Trophoblast cell (in vitro differentiated cells and primary cell): ENCODE measurements at regions not wholly inside any gene's neighbourhood (a gene's known extent, or its start where the extent isn't known, plus 50 kb on each side); places are given as distances from the start of the nearest gene placed in this dataset.

Source experiments
- DNase-seq, 2 donors: peaks; one replicate each; pipeline ENCODE4 v3.0.0-alpha.2; 2016
- H2AFZ ChIP-seq: 2 replicates; pipeline ENCODE4 v1.6.1; 2013; ENCODE audit warnings: low read length, moderate library complexity, mild to moderate bottlenecking; ENCODE audit not compliant: insufficient read depth, poor library complexity
- H2AK5ac ChIP-seq: 2 replicates; pipeline ENCODE4 v1.6.1; 2013; ENCODE audit warnings: mild to moderate bottlenecking, low read length
- H2BK120ac ChIP-seq: 2 replicates; pipeline ENCODE4 v1.6.1; 2013; ENCODE audit warnings: low read length, mild to moderate bottlenecking, moderate library complexity; ENCODE audit not compliant: insufficient read depth, poor library complexity
- H2BK12ac ChIP-seq: 2 replicates; pipeline ENCODE4 v1.6.1; 2013; ENCODE audit warnings: mild to moderate bottlenecking, low read length, moderate library complexity
- H2BK5ac ChIP-seq: 2 replicates; pipeline ENCODE4 v1.6.1; 2013; ENCODE audit warnings: low read length, low read depth, moderate library complexity, mild to moderate bottlenecking; ENCODE audit not compliant: poor library complexity
- H3K14ac ChIP-seq: 2 replicates; pipeline ENCODE4 v1.6.1; 2013; ENCODE audit warnings: mild to moderate bottlenecking, low read length
- H3K18ac ChIP-seq: 2 replicates; pipeline ENCODE4 v1.6.1; 2013; ENCODE audit warnings: mild to moderate bottlenecking, low read length
- H3K23ac ChIP-seq: 2 replicates; pipeline ENCODE4 v1.6.1; 2013; ENCODE audit warnings: low read length
- H3K27ac ChIP-seq: 2 replicates; pipeline ENCODE4 v1.5.1; 2013; ENCODE audit warnings: low read depth, mild to moderate bottlenecking, inconsistent platforms, low read length, moderate library complexity
- H3K27me3 ChIP-seq: 2 replicates; pipeline ENCODE4 v1.6.1; 2013; ENCODE audit warnings: inconsistent platforms, mild to moderate bottlenecking, low read length, moderate library complexity; ENCODE audit not compliant: insufficient read depth
- H3K36me3 ChIP-seq, 2 experiments: 1 replicate in 1 of 2; 2 replicates in 1 of 2; pipeline ENCODE4 v1.6.1; 2013; ENCODE audit warnings: low read length in 2 of 2, mild to moderate bottlenecking in 2 of 2, moderate library complexity in 1 of 2; ENCODE audit not compliant: insufficient read depth in 2 of 2, control insufficient read depth in 1 of 2
- H3K4ac ChIP-seq: 2 replicates; pipeline ENCODE4 v1.6.1; 2013; ENCODE audit warnings: low read depth, mild to moderate bottlenecking, low read length, moderate library complexity
- H3K4me1 ChIP-seq, 2 experiments: 1 replicate in 1 of 2; 2 replicates in 1 of 2; pipeline ENCODE4 v1.6.1; 2013; ENCODE audit warnings: low read length in 2 of 2, mild to moderate bottlenecking in 2 of 2, moderate library complexity in 1 of 2; ENCODE audit not compliant: insufficient read depth in 2 of 2, control insufficient read depth in 1 of 2
- H3K4me2 ChIP-seq: 2 replicates; pipeline ENCODE4 v1.6.1; 2013; ENCODE audit warnings: inconsistent platforms, mild to moderate bottlenecking, low read length, moderate library complexity
- H3K4me3 ChIP-seq: 2 replicates; pipeline ENCODE4 v1.5.1; 2013; ENCODE audit warnings: mild to moderate bottlenecking, low read depth, low read length, inconsistent platforms
- H3K79me1 ChIP-seq: one replicate; pipeline ENCODE4 v1.6.1; 2013; ENCODE audit warnings: low read length
- H3K79me2 ChIP-seq: 2 replicates; pipeline ENCODE4 v1.6.1; 2013; ENCODE audit warnings: low read length, mild to moderate bottlenecking; ENCODE audit not compliant: control insufficient read depth, insufficient read depth, poor library complexity
- H3K9ac ChIP-seq: 2 replicates; pipeline ENCODE4 v1.6.1; 2013; ENCODE audit warnings: mild to moderate bottlenecking, low read length
- H3K9me3 ChIP-seq: 2 replicates; pipeline ENCODE4 v1.6.1; 2013; ENCODE audit warnings: low read depth, mild to moderate bottlenecking, control low read depth, inconsistent platforms, low read length; ENCODE audit not compliant: insufficient read depth
- H4K12ac ChIP-seq: 2 replicates; pipeline ENCODE4 v1.6.1; 2013; ENCODE audit warnings: low read depth, mild to moderate bottlenecking, low read length, moderate library complexity
- H4K8ac ChIP-seq: 2 replicates; pipeline ENCODE4 v1.6.1; 2013; ENCODE audit warnings: low read depth, mild to moderate bottlenecking, low read length, moderate library complexity
- H4K91ac ChIP-seq: one replicate; pipeline ENCODE4 v1.6.1; 2013; ENCODE audit warnings: low read depth, mild to moderate bottlenecking, low read length, moderate library complexity
- WGBS: extraction: QIAGEN DNeasy Blood & Tissue Kit; methylation state at CpG from one replicate; pipeline ENCODE4 v1.1.7; 2013; ENCODE audit warnings: missing lambda C conversion rate; ENCODE audit not compliant: insufficient read length, insufficient coverage; ENCODE audit errors: extremely low coverage; 5-methylcytosine and 5-hydroxymethylcytosine counted together

DNA sequence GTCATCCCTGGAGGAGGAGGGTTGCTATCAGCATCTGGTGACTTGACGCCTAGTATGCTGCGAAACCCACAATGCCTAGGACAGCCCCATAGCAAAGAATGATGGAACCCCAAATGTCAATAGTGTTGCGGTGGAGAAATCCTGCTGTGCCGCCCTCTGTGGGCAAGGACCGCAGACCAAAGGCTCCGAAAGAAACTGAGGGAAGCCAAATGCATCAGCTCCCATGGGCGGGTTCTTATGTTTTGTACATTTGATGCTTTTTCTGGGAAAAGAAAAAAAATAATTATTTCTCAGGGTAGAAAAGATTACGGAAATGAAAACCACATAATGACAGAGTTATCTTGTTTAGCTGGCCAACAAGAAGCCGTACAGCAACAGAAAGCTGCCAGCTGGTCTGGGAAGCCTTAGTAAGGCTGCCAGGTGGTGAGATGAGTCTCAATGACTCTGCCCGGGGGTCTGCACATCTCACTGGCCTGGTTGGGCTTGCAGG, 95.0 kb upstream of the TBL1X start:
- no peak overlapping the region for H3K9ac ChIP-seq
- H3K79me1 ChIP-seq = no peaks in the 10 kb centered on the region
- no peak overlapping the region for H2BK120ac ChIP-seq
- H4K12ac ChIP-seq = no peak overlapping the region
- no peak overlapping the region for H2AK5ac ChIP-seq
- H3K23ac ChIP-seq = no peak overlapping the region
- H3K4me1 ChIP-seq = no peaks in the 10 kb centered on the region
- no peaks in the 10 kb centered on the region for H3K9me3 ChIP-seq
- H4K91ac ChIP-seq = no peak overlapping the region
- H3K4me2 ChIP-seq = no peak overlapping the region
- DNase-seq = no peak
- H2BK12ac ChIP-seq = no peak overlapping the region
- H3K4ac ChIP-seq = no peak overlapping the region
- H3K79me2 ChIP-seq = no peaks in the 10 kb centered on the region
- no peak overlapping the region for H2BK5ac ChIP-seq
- H3K36me3 ChIP-seq = no peaks in the 10 kb centered on the region
- no peak overlapping the region for H3K4me3 ChIP-seq
- no peaks in the 10 kb centered on the region for H3K27me3 ChIP-seq
- no peak overlapping the region for H3K18ac ChIP-seq
- H4K8ac ChIP-seq = no peak overlapping the region
- H2AFZ ChIP-seq = no peak overlapping the region
- H3K27ac ChIP-seq = no peak overlapping the region
- no CpG with 5 or more reads among the region's 10 CpGs for WGBS
- no peak overlapping the region for H3K14ac ChIP-seq

- Histone ChIP-seq H3K14ac (no peak overlapping the region), H3K27me3 (no peaks in the 10 kb centered on the region), H3K9me3 (no peaks in the 10 kb centered on the region), H2BK12ac (no peak overlapping the region), H2AK5ac (no peak overlapping the region), H2BK5ac (no peak overlapping the region), H3K79me2 (no peaks in the 10 kb centered on the region), H3K4me3 (no peak overlapping the region), H3K4me1 (no peaks in the 10 kb centered on the region), H3K79me1 (no peaks in the 10 kb centered on the region), H4K8ac (no peak overlapping the region), H3K36me3 (no peaks in the 10 kb centered on the region), H4K12ac (no peak overlapping the region), H3K4ac (no peak overlapping the region), H3K4me2 (no peak overlapping the region), H3K27ac (no peak overlapping the region), H3K18ac (no peak overlapping the region), H3K23ac (no peak overlapping the region), H3K9ac (no peak overlapping the region), H2AFZ (no peak overlapping the region), H2BK120ac (no peak overlapping the region), H4K91ac (no peak overlapping the region)
- no peak for DNase-seq
- WGBS = no CpG with 5 or more reads among the region's 5 CpGs
These were observed 94.0 kb upstream of the TBL1X start for GRCh38 chrX:9370893-9371292.

GRCh38 chrX:9372866-9373265, 92.0 kb upstream of the TBL1X start:
- Histone ChIP-seq H3K4me2 (no peak overlapping the region), H2AK5ac (no peak overlapping the region)

GRCh38 chrX:9373789-9374188, 91.1 kb upstream of the TBL1X start:
- Histone ChIP-seq H2BK5ac (no peak overlapping the region), H4K12ac (no peak overlapping the region), H3K4me1 (no peaks in the 10 kb centered on the region), H2BK120ac (no peak overlapping the region), H3K4ac (no peak overlapping the region), H3K18ac (no peak overlapping the region), H4K8ac (no peak overlapping the region), H2AK5ac (no peak overlapping the region), H3K23ac (no peak overlapping the region), H3K9me3 (no peaks in the 10 kb centered on the region), H3K27me3 (no peaks in the 10 kb centered on the region), H3K36me3 (no peaks in the 10 kb centered on the region), H3K4me2 (no peak overlapping the region), H2BK12ac (no peak overlapping the region), H3K27ac (no peak overlapping the region), H2AFZ (no peak overlapping the region), H3K79me2 (no peaks in the 10 kb centered on the region), H3K4me3 (no peak overlapping the region), H3K14ac (no peak overlapping the region), H3K79me1 (no peaks in the 10 kb centered on the region), H3K9ac (no peak overlapping the region), H4K91ac (no peak overlapping the region)
- no CpG with 5 or more reads among the region's 7 CpGs for WGBS
- DNase-seq = no peak

More at GRCh38 chrX:9372866-9373265, 92.0 kb upstream of the TBL1X start:
- no peaks in the 10 kb centered on the region for H3K9me3 ChIP-seq
- H4K12ac ChIP-seq = no peak overlapping the region
- no peak overlapping the region for H3K9ac ChIP-seq
- no peak overlapping the region for H2BK12ac ChIP-seq
- no peak overlapping the region for H3K14ac ChIP-seq
- no peak overlapping the region for H2AFZ ChIP-seq
- H4K8ac ChIP-seq = no peak overlapping the region
- no peak overlapping the region for H3K27ac ChIP-seq
- no peak overlapping the region for H3K23ac ChIP-seq
- H3K4me3 ChIP-seq = no peak overlapping the region
- no peaks in the 10 kb centered on the region for H3K79me1 ChIP-seq
- H3K36me3 ChIP-seq = no peaks in the 10 kb centered on the region
- DNase-seq = no peak
- no CpG with 5 or more reads among the region's 11 CpGs for WGBS
- no peak overlapping the region for H2BK120ac ChIP-seq
- no peak overlapping the region for H4K91ac ChIP-seq
- H3K27me3 ChIP-seq = no peaks in the 10 kb centered on the region
- H2BK5ac ChIP-seq = no peak overlapping the region
- H3K18ac ChIP-seq = no peak overlapping the region
- no peaks in the 10 kb centered on the region for H3K4me1 ChIP-seq
- no peak overlapping the region for H3K4ac ChIP-seq
- no peaks in the 10 kb centered on the region for H3K79me2 ChIP-seq
